Endothelial cell of umbilical vein (primary cell): ENCODE measurements at regions not wholly inside any gene's neighbourhood (a gene's known extent, or its start where the extent isn't known, plus 50 kb on each side); places are given as distances from the start of the nearest gene placed in this dataset.

ENCODE experiments used
- BruUV-seq: library from RNA; stranded (reverse); fragments of 400-500 nt; replicated peaks from 2 replicates; lab custom pipeline; 2021; lab: Mats Ljungman, UMichigan
- CTCF ChIA-PET: fragments of 300-600, 350-600 bp; sonication (Branson Sonifier 250); formaldehyde crosslinking; loops from one replicate; lab custom pipeline; 2021; ENCODE audit warnings: antibody characterized with exemption, inconsistent platforms; lab: Charles Lee
- POLR2A ChIA-PET: fragments of 300-600, 350-600 bp; sonication (Branson Sonifier 250); formaldehyde crosslinking; loops from one replicate; lab custom pipeline; 2021; ENCODE audit warnings: antibody characterized with exemption, inconsistent platforms; lab: Charles Lee
- DNase-seq: peaks from one replicate; pipeline ENCODE4 v3.0.0-alpha.2; 2011; ENCODE audit warnings: low read depth, low spot score
- FAIRE-seq: peaks from 2 replicates; lab custom pipeline; 2011; peaks lifted over from hg19 to GRCh38; lab: Jason Lieb, UNC
- H2AFZ ChIP-seq: 2 replicates; pipeline ENCODE4 v1.6.0; 2012; ENCODE audit warnings: low read depth, low read length, control low read depth, inconsistent platforms
- H3K27ac ChIP-seq: 2 replicates; pipeline ENCODE4 v1.5.1; 2011; ENCODE audit warnings: low read depth, mild to moderate bottlenecking, control low read depth, low read length, moderate library complexity; ENCODE audit not compliant: insufficient read depth
- H3K27me3 ChIP-seq, 2 experiments: 2 replicates each; pipeline versions ENCODE4 v1.6.0 to v1.6.1; 2011; ENCODE audit warnings: low read length in 2 of 2, mixed read lengths in 1 of 2; ENCODE audit not compliant: control insufficient read depth in 2 of 2, insufficient read depth in 2 of 2
- H3K36me3 ChIP-seq, 2 experiments: 2 replicates in 1 of 2; 3 replicates in 1 of 2; pipeline ENCODE4 v1.5.1; 2011; ENCODE audit warnings: low read length in 2 of 2, mild to moderate bottlenecking in 1 of 2, moderate library complexity in 1 of 2; ENCODE audit not compliant: control insufficient read depth in 2 of 2, insufficient read depth in 2 of 2; ENCODE audit errors: extremely low read depth in 1 of 2
- H3K4me1 ChIP-seq: 3 replicates; pipeline ENCODE4 v1.5.1; 2011; ENCODE audit warnings: mild to moderate bottlenecking, low read length; ENCODE audit not compliant: control insufficient read depth, insufficient read depth; ENCODE audit errors: extremely low read depth
- H3K4me2 ChIP-seq: 2 replicates; pipeline ENCODE4 v1.6.1; 2011; ENCODE audit warnings: low read length, control low read depth, mixed read lengths; ENCODE audit not compliant: insufficient read depth
- H3K4me3 ChIP-seq, 3 experiments: fragments of 200-600 bp in 1 of 3; sonication (generic), shearing (Covaris generic) in 1 of 3; replicated peaks in 1 of 3; 2 replicates each; pipeline ENCODE4 v1.5.1; 2011 to 2016; ENCODE audit warnings: control low read depth in 3 of 3, low read length in 3 of 3, mild to moderate bottlenecking in 2 of 3, inconsistent platforms in 1 of 3, low read depth in 1 of 3, moderate library complexity in 1 of 3; ENCODE audit not compliant: insufficient read depth in 1 of 3
- H3K79me2 ChIP-seq: 2 replicates; pipeline ENCODE4 v1.6.0; 2012; ENCODE audit warnings: low read length, inconsistent platforms; ENCODE audit not compliant: control insufficient read depth, insufficient read depth
- H3K9ac ChIP-seq: replicated peaks from 2 replicates; pipeline ENCODE3; 2011; ENCODE audit warnings: low read length, control low read depth; ENCODE audit not compliant: insufficient read depth; ENCODE audit errors: extremely low read depth
- H3K9me1 ChIP-seq: replicated peaks from 3 replicates; pipeline ENCODE4 v1.6.0; 2011; ENCODE audit warnings: mild to moderate bottlenecking, low read length; ENCODE audit not compliant: control insufficient read depth, insufficient read depth; ENCODE audit errors: extremely low read depth
- H3K9me3 ChIP-seq: replicated peaks from 2 replicates; pipeline ENCODE4 v1.5.1; 2012; ENCODE audit warnings: low read length, inconsistent platforms; ENCODE audit not compliant: control insufficient read depth, insufficient read depth
- H4K20me1 ChIP-seq: replicated peaks from 2 replicates; pipeline ENCODE3; 2011; ENCODE audit warnings: mild to moderate bottlenecking, low read length; ENCODE audit not compliant: control insufficient read depth, insufficient read depth; ENCODE audit errors: extremely low read depth
- EZH2 ChIP-seq: IDR thresholded peaks from 2 replicates; pipeline ENCODE4 v1.6.1; 2012; ENCODE audit warnings: borderline replicate concordance, low read depth, mild to moderate bottlenecking, moderate library complexity, low read length, inconsistent platforms; ENCODE audit not compliant: severe bottlenecking
- FOS ChIP-seq: IDR thresholded peaks from 2 replicates; pipeline ENCODE4 v1.6.1; 2011; ENCODE audit warnings: mild to moderate bottlenecking, low read length, moderate library complexity, borderline replicate concordance; ENCODE audit not compliant: insufficient read depth
- GATA2 ChIP-seq: IDR thresholded peaks from 2 replicates; pipeline ENCODE4 v1.7.0; 2011; ENCODE audit warnings: low read depth, mild to moderate bottlenecking, moderate library complexity, mixed read lengths, low read length; ENCODE audit not compliant: insufficient read length, insufficient read depth
- JUN ChIP-seq: IDR thresholded peaks from 2 replicates; pipeline ENCODE4 v1.6.1; 2011; ENCODE audit warnings: borderline replicate concordance, low read depth; ENCODE audit not compliant: insufficient read length, insufficient read depth
- MYC ChIP-seq: IDR thresholded peaks from one replicate; pipeline ENCODE4 v1.6.1; 2011; ENCODE audit warnings: mild to moderate bottlenecking, low read depth, low read length
- POLR2A ChIP-seq: IDR thresholded peaks from 2 replicates; pipeline ENCODE4 v1.6.1; 2012; ENCODE audit warnings: low read depth, mild to moderate bottlenecking, control low read depth, low read length
- POLR2AphosphoS5 ChIP-seq: IDR thresholded peaks from 2 replicates; pipeline ENCODE4 v1.6.1; 2012; ENCODE audit warnings: low read depth, mild to moderate bottlenecking, control low read depth, low read length, moderate library complexity; ENCODE audit not compliant: insufficient read depth
- dilution Hi-C: fragments of 300-500 bp; cut with MboI; formaldehyde crosslinking; loops from one replicate; pipeline ENCODE4 v1.15.0; 2019; ENCODE audit warnings: low sequenced_read_pairs; ENCODE audit not compliant: extremely low pct_ligation_motif_present
- intact Hi-C: fragments of 100-400 bp; cut with micrococcal nuclease; formaldehyde crosslinking; loops from one replicate; pipeline ENCODE4 v1.10.0; 2022
- TF ChIP-seq, protein P1 (sequence below), 2 donors: IDR thresholded peaks; 1 replicate in 1 of 2; 2 replicates in 1 of 2; pipeline ENCODE4 v1.5.1; 2011; ENCODE audit warnings: low read length in 2 of 2, mild to moderate bottlenecking in 2 of 2, moderate library complexity in 2 of 2, control low read depth in 1 of 2, inconsistent platforms in 1 of 2, low read depth in 1 of 2; ENCODE audit not compliant: insufficient read depth in 1 of 2; ENCODE audit errors: extremely low read depth in 1 of 2
- TF ChIP-seq, protein P2 (sequence below): IDR thresholded peaks from 2 replicates; pipeline ENCODE4 v1.6.1; 2011; ENCODE audit not compliant: insufficient read depth, insufficient read length

DNA sequence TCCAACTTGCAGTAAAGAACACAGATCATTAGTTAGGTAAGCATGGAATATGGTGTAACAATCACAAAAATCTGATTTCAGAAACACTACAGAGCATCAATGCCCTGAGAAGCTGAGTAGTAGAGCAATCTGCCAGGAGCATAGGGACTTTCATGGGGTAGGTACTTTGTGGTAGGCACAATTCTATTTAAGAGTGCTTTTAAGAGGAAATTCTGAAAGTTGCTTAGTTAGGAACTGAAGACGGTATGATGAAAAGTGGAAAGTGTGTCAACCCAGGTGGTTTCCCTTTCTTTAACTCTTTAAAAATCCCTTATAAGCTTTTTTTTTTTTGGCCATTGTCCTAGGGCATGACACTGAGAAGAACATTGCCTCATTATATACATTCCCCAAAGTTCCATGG, 535.7 kb upstream of the FBXO33 start:
- dilution Hi-C loops: no loop called here

More for the DNA sequence above, 535.7 kb upstream of the FBXO33 start:
- FAIRE-seq (no peak), DNase-seq (no peak)
- Histone ChIP-seq H3K36me3 (no peaks in the 10 kb centered on the region), H3K79me2 (no peaks in the 10 kb centered on the region), H3K9me3 (peaks cover 4% of the 10 kb centered on the region), H3K4me3 (no peak overlapping the region), H3K4me2 (no peak overlapping the region), H2AFZ (no peak overlapping the region), H3K27me3 (no peaks in the 10 kb centered on the region), H3K4me1 (no peaks in the 10 kb centered on the region), H3K27ac (no peak overlapping the region), H3K9me1 (no peaks in the 10 kb centered on the region), H3K9ac (no peak overlapping the region), H4K20me1 (no peaks in the 10 kb centered on the region)
- POLR2A ChIA-PET: no interaction called here
- TF ChIP-seq, protein P1, sequence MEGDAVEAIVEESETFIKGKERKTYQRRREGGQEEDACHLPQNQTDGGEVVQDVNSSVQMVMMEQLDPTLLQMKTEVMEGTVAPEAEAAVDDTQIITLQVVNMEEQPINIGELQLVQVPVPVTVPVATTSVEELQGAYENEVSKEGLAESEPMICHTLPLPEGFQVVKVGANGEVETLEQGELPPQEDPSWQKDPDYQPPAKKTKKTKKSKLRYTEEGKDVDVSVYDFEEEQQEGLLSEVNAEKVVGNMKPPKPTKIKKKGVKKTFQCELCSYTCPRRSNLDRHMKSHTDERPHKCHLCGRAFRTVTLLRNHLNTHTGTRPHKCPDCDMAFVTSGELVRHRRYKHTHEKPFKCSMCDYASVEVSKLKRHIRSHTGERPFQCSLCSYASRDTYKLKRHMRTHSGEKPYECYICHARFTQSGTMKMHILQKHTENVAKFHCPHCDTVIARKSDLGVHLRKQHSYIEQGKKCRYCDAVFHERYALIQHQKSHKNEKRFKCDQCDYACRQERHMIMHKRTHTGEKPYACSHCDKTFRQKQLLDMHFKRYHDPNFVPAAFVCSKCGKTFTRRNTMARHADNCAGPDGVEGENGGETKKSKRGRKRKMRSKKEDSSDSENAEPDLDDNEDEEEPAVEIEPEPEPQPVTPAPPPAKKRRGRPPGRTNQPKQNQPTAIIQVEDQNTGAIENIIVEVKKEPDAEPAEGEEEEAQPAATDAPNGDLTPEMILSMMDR (IDR thresholded peaks at IDR 0.05; ENCODE audit: extremely low read depth in 1 of 2, insufficient read depth in 1 of 2, low read depth in 1 of 2, low read length in 2 of 2): no peak
- TF ChIP-seq, protein P2, sequence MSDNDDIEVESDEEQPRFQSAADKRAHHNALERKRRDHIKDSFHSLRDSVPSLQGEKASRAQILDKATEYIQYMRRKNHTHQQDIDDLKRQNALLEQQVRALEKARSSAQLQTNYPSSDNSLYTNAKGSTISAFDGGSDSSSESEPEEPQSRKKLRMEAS: no peak
- TF ChIP-seq POLR2AphosphoS5 (no peak), MYC (no peak), JUN (no peak), FOS (no peak), GATA2 (no peak), POLR2A (no peak), EZH2 (no peak)
- CTCF ChIA-PET: no interaction called here
- BruUV-seq: no TSS peak
- intact Hi-C loops: no loop called here
